ENCODE measurements at regions not wholly inside any gene's neighbourhood (a gene's known extent, or its start where the extent isn't known, plus 50 kb on each side); places are given as distances from the start of the nearest gene placed in this dataset.

- TF ChIP-seq POLR2A (IDR thresholded peaks at IDR 0.05; ENCODE audit: low read length), result no peak
- no peak for TF ChIP-seq GATA1 (IDR thresholded peaks at IDR 0.05; ENCODE audit: low read depth, low read length)
These were observed 970.6 kb downstream of the NCAM2 start for GRCh38 chr21:21968810-21969209.
